ENCODE measurements at regions not wholly inside any gene's neighbourhood (a gene's known extent, or its start where the extent isn't known, plus 50 kb on each side); places are given as distances from the start of the nearest gene placed in this dataset.

DNA sequence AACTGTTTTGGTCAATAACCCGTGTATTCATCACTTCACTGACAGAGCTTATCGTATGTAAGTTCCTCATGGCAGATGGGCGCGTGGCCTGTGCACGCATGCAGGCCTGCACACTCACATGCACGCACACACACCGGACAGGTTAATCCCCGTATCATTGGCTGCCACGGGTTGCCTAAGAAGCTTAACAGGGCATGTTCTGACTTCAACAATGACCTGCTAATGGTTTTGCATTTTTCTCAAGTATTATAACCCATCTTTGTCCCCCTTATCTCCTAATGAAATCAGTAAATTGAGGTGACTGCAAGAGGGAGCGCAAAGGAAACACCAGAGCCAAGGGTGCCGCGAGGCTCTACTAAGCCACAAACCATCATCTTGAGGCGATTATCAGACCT lies 399.0 kb upstream of the ID2 start:
- Mint-ChIP-seq H3K36me3 (peaks cover 1% of the 10 kb centered on the region), H3K4me1 (peaks cover 40% of the 10 kb centered on the region), H3K4me3 (no peak overlapping the region), H3K27ac (no peak overlapping the region), H3K27me3 (ENCODE audit: insufficient read depth, low read depth) (peaks cover 5% of the 10 kb centered on the region), H3K9me3 (no peaks in the 10 kb centered on the region)
- no peak overlapping the region for H2AFZ ChIP-seq (replicated peaks)
- DNase-seq (ENCODE audit: low spot score) = no peak
- no peaks in the 10 kb centered on the region for H3F3A ChIP-seq (ENCODE audit: low read depth)
- no peak overlapping the region for H3K9ac ChIP-seq
- no peak overlapping the region for H3K4me3 ChIP-seq
- no peak overlapping the region for H3K4me2 ChIP-seq
- H3K27ac ChIP-seq = no peak overlapping the region
- no peaks in the 10 kb centered on the region for H3K36me3 ChIP-seq
- H4K20me1 ChIP-seq (ENCODE audit: low read depth) = no peaks in the 10 kb centered on the region
- H3K9me3 ChIP-seq (ENCODE audit: low read depth) = no peaks in the 10 kb centered on the region
- TF ChIP-seq EZH2phosphoT487 (IDR thresholded peaks at IDR 0.05) (no peak), EZH2 (IDR thresholded peaks at IDR 0.05) (no peak)
- TF ChIP-seq, protein P1, sequence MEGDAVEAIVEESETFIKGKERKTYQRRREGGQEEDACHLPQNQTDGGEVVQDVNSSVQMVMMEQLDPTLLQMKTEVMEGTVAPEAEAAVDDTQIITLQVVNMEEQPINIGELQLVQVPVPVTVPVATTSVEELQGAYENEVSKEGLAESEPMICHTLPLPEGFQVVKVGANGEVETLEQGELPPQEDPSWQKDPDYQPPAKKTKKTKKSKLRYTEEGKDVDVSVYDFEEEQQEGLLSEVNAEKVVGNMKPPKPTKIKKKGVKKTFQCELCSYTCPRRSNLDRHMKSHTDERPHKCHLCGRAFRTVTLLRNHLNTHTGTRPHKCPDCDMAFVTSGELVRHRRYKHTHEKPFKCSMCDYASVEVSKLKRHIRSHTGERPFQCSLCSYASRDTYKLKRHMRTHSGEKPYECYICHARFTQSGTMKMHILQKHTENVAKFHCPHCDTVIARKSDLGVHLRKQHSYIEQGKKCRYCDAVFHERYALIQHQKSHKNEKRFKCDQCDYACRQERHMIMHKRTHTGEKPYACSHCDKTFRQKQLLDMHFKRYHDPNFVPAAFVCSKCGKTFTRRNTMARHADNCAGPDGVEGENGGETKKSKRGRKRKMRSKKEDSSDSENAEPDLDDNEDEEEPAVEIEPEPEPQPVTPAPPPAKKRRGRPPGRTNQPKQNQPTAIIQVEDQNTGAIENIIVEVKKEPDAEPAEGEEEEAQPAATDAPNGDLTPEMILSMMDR (IDR thresholded peaks at IDR 0.05) = no peak
- H3K79me2 ChIP-seq (ENCODE audit: low read depth) = no peaks in the 10 kb centered on the region
- no peaks in the 10 kb centered on the region for H3K27me3 ChIP-seq
- H3K4me1 ChIP-seq = peaks cover 6% of the 10 kb centered on the region

DNA sequence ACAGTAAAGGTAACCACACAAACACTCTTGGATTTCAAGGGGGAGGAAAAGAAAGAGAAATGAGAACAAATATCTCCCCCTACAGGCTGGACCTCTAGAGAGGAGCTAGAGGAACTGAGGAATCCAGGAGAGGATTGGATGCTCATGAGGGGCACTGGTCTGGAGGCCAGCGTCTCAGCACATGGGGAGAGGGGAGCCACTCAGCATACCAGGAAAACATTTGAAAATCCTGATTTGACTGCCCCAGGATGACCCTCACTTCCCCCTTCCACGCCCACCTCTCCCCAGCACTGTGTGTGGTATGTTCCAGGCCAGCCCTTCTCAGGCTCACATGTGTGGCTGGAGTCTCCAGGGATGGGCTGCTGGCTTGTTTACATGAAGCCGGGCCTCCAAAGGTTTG lies 396.8 kb upstream of the ID2 start:
- no peaks in the 10 kb centered on the region for H4K20me1 ChIP-seq (ENCODE audit: low read depth)
- H3K79me2 ChIP-seq (ENCODE audit: low read depth) = no peaks in the 10 kb centered on the region
- Mint-ChIP-seq H3K27ac (peak overlapping the region; percentile 77), H3K4me3 (peak overlapping the region; percentile 62), H3K4me1 (peaks cover 24% of the 10 kb centered on the region), H3K9me3 (no peaks in the 10 kb centered on the region), H3K27me3 (ENCODE audit: insufficient read depth, low read depth) (peaks cover 5% of the 10 kb centered on the region), H3K36me3 (peaks cover 1% of the 10 kb centered on the region)
- no peaks in the 10 kb centered on the region for H3K36me3 ChIP-seq
- H3K4me2 ChIP-seq = no peak overlapping the region
- no peak overlapping the region for H3K27ac ChIP-seq
- H3K4me3 ChIP-seq = no peak overlapping the region
- peak; percentile 25 for DNase-seq (ENCODE audit: low spot score)
- H3F3A ChIP-seq (ENCODE audit: low read depth) = no peaks in the 10 kb centered on the region
- H3K9me3 ChIP-seq (ENCODE audit: low read depth) = no peaks in the 10 kb centered on the region
- H3K9ac ChIP-seq = no peak overlapping the region
- TF ChIP-seq, protein P1 (IDR thresholded peaks at IDR 0.05) = peak; percentile 43
- TF ChIP-seq EZH2phosphoT487 (IDR thresholded peaks at IDR 0.05) = no peak
- no peaks in the 10 kb centered on the region for H3K27me3 ChIP-seq
- no peak overlapping the region for H2AFZ ChIP-seq (replicated peaks)
- no peaks in the 10 kb centered on the region for H3K4me1 ChIP-seq

DNA sequence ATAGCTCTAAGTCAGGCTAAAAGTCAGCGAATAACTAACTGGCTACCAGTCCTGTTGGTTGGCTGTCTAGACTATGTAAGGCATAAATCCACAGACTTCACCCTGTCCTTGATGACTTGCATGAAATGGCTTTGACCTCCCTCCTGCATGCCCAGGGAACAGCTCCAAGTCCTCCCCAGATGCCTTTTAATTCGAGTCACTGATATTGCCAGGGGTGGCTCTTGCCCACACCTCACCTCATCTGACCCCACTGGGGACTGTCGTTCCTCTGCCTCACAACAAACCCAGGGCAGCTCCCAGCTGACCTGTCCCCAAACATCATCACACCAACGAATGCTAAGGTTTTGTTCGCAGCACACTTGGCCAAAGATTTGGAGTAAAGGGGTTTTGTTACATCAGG lies 396.0 kb upstream of the ID2 start:
- Histone ChIP-seq H4K20me1 (ENCODE audit: low read depth) (no peaks in the 10 kb centered on the region), H3K79me2 (ENCODE audit: low read depth) (no peaks in the 10 kb centered on the region), H3K9ac (no peak overlapping the region), H3K9me3 (ENCODE audit: low read depth) (no peaks in the 10 kb centered on the region), H3K27me3 (no peaks in the 10 kb centered on the region), H3K27ac (no peak overlapping the region), H3K4me1 (no peaks in the 10 kb centered on the region), H3F3A (ENCODE audit: low read depth) (no peaks in the 10 kb centered on the region), H3K4me2 (no peak overlapping the region), H3K36me3 (no peaks in the 10 kb centered on the region), H3K4me3 (no peak overlapping the region), H2AFZ (replicated peaks) (no peak overlapping the region)
- Mint-ChIP-seq H3K27me3 (ENCODE audit: insufficient read depth, low read depth) (peaks cover 3% of the 10 kb centered on the region), H3K27ac (no peak overlapping the region), H3K9me3 (no peaks in the 10 kb centered on the region), H3K36me3 (peaks cover 1% of the 10 kb centered on the region), H3K4me1 (peaks cover 24% of the 10 kb centered on the region), H3K4me3 (no peak overlapping the region)
- DNase-seq (ENCODE audit: low spot score) = no peak
- TF ChIP-seq, protein P1 (IDR thresholded peaks at IDR 0.05) = no peak
- TF ChIP-seq EZH2phosphoT487 (IDR thresholded peaks at IDR 0.05) = no peak
- TF ChIP-seq EZH2 (IDR thresholded peaks at IDR 0.05) = no peak

DNA sequence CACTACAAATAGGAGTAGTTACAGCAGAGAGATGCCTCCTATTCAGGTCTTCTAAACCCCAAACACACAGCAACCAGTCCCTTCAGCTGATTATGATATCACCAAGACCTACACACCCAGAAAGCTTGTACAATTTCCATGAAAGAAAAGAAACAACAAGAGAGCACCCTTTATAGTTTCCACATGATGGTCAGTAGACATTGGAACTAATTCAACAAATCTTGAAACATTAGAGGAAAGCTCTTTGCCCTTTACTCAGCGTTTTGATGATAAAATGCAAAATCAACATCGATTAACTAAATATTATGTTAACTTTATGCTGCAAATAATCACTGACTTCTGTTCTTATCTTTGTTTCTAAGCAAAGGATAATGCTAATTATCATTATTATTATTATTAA lies 393.6 kb upstream of the ID2 start:
- H3F3A ChIP-seq (ENCODE audit: low read depth) = no peaks in the 10 kb centered on the region
- H3K4me2 ChIP-seq = no peak overlapping the region
- H3K27me3 ChIP-seq = no peaks in the 10 kb centered on the region
- no peaks in the 10 kb centered on the region for H3K36me3 ChIP-seq
- no peak overlapping the region for H3K9ac ChIP-seq
- no peaks in the 10 kb centered on the region for H4K20me1 ChIP-seq (ENCODE audit: low read depth)
- Mint-ChIP-seq H3K4me3 (no peak overlapping the region), H3K27ac (no peak overlapping the region), H3K4me1 (peaks cover 10% of the 10 kb centered on the region), H3K27me3 (ENCODE audit: insufficient read depth, low read depth) (peaks cover 6% of the 10 kb centered on the region), H3K36me3 (peaks cover 1% of the 10 kb centered on the region), H3K9me3 (no peaks in the 10 kb centered on the region)
- TF ChIP-seq EZH2 (IDR thresholded peaks at IDR 0.05) (no peak), EZH2phosphoT487 (IDR thresholded peaks at IDR 0.05) (no peak)
- TF ChIP-seq, protein P1 (IDR thresholded peaks at IDR 0.05) = no peak
- DNase-seq (ENCODE audit: low spot score) = no peak
- no peak overlapping the region for H3K27ac ChIP-seq
- H3K4me3 ChIP-seq = no peak overlapping the region
- H2AFZ ChIP-seq (replicated peaks) = no peak overlapping the region
- no peaks in the 10 kb centered on the region for H3K79me2 ChIP-seq (ENCODE audit: low read depth)
- H3K9me3 ChIP-seq (ENCODE audit: low read depth) = no peaks in the 10 kb centered on the region
- no peaks in the 10 kb centered on the region for H3K4me1 ChIP-seq
